Ishikawa (cell line): ENCODE measurements at regions not wholly inside any gene's neighbourhood (a gene's known extent, or its start where the extent isn't known, plus 50 kb on each side); places are given as distances from the start of the nearest gene placed in this dataset.

Experiments used
- CEBPB ChIP-seq: IDR thresholded peaks from 2 replicates; pipeline ENCODE4 v1.6.1; 2012
- CREB1 ChIP-seq: IDR thresholded peaks from 2 replicates; pipeline ENCODE4 v1.6.1; 2012; ENCODE audit warnings: low read depth
- EP300 ChIP-seq: IDR thresholded peaks from 2 replicates; pipeline ENCODE4 v1.6.1; 2012; ENCODE audit warnings: borderline replicate concordance
- FOXM1 ChIP-seq: IDR thresholded peaks from 2 replicates; pipeline ENCODE4 v1.6.1; 2012; ENCODE audit warnings: low read depth, borderline replicate concordance
- NFIC ChIP-seq: IDR thresholded peaks from 2 replicates; pipeline ENCODE4 v1.6.1; 2012
- RAD21 ChIP-seq: IDR thresholded peaks from 2 replicates; pipeline ENCODE4 v1.6.1; 2012; ENCODE audit warnings: low read depth
- TAF1 ChIP-seq: IDR thresholded peaks from 2 replicates; pipeline ENCODE4 v1.6.1; 2012; ENCODE audit warnings: low read depth, mild to moderate bottlenecking
- TEAD4 ChIP-seq: IDR thresholded peaks from 2 replicates; pipeline ENCODE4 v1.6.1; 2012
- YY1 ChIP-seq: IDR thresholded peaks from 2 replicates; pipeline ENCODE4 v1.6.1; 2012; ENCODE audit warnings: low read depth
- ZBTB7A ChIP-seq: IDR thresholded peaks from 2 replicates; pipeline ENCODE4 v1.6.1; 2012; ENCODE audit warnings: low read depth
- TF ChIP-seq, protein P1 (sequence below): IDR thresholded peaks from 2 replicates; pipeline ENCODE4 v1.6.1; 2012
- TF ChIP-seq, protein P2 (sequence below): IDR thresholded peaks from 2 replicates; pipeline ENCODE4 v1.6.1; 2012; ENCODE audit warnings: low read depth, mild to moderate bottlenecking

DNA sequence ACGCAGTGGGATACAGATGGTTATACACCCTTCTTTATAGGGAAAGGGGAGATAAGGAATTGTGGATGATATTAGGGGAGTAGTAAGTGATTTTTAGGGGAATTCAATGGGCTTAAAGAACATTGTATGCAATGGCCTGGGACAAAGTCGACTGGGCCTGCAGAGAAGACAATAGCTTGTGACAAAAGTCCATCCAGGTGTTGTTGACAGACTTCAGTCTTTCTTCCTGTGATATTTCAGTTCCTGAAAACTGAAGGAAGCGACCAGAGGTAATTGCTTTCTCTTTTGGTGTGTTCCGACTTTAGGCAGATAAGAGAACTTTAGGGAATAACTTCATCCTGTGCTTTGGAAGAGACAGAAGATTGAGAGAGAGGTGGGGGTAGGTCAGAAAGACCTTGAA, 83.1 kb upstream of the NEUROD1 start:
- no peak for TF ChIP-seq FOXM1
- no peak for TF ChIP-seq RAD21
- TF ChIP-seq NFIC = no peak
- no peak for TF ChIP-seq CEBPB
- TF ChIP-seq CREB1 = no peak
- no peak for TF ChIP-seq YY1
- TF ChIP-seq, protein P1, sequence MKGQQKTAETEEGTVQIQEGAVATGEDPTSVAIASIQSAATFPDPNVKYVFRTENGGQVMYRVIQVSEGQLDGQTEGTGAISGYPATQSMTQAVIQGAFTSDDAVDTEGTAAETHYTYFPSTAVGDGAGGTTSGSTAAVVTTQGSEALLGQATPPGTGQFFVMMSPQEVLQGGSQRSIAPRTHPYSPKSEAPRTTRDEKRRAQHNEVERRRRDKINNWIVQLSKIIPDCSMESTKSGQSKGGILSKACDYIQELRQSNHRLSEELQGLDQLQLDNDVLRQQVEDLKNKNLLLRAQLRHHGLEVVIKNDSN = no peak
- TF ChIP-seq EP300 = no peak
- no peak for TF ChIP-seq ZBTB7A
- TF ChIP-seq TAF1 = no peak
- TF ChIP-seq, protein P2, sequence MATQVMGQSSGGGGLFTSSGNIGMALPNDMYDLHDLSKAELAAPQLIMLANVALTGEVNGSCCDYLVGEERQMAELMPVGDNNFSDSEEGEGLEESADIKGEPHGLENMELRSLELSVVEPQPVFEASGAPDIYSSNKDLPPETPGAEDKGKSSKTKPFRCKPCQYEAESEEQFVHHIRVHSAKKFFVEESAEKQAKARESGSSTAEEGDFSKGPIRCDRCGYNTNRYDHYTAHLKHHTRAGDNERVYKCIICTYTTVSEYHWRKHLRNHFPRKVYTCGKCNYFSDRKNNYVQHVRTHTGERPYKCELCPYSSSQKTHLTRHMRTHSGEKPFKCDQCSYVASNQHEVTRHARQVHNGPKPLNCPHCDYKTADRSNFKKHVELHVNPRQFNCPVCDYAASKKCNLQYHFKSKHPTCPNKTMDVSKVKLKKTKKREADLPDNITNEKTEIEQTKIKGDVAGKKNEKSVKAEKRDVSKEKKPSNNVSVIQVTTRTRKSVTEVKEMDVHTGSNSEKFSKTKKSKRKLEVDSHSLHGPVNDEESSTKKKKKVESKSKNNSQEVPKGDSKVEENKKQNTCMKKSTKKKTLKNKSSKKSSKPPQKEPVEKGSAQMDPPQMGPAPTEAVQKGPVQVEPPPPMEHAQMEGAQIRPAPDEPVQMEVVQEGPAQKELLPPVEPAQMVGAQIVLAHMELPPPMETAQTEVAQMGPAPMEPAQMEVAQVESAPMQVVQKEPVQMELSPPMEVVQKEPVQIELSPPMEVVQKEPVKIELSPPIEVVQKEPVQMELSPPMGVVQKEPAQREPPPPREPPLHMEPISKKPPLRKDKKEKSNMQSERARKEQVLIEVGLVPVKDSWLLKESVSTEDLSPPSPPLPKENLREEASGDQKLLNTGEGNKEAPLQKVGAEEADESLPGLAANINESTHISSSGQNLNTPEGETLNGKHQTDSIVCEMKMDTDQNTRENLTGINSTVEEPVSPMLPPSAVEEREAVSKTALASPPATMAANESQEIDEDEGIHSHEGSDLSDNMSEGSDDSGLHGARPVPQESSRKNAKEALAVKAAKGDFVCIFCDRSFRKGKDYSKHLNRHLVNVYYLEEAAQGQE = no peak
- no peak for TF ChIP-seq TEAD4
